NB4 (cell line): ENCODE measurements at regions not wholly inside any gene's neighbourhood (a gene's known extent, or its start where the extent isn't known, plus 50 kb on each side); places are given as distances from the start of the nearest gene placed in this dataset.

Experiments
- DNase-seq: peaks from one replicate; pipeline ENCODE4 v3.0.0; 2010; ENCODE audit warnings: low read depth
- H3K4me3 ChIP-seq: one replicate; pipeline ENCODE4 v1.5.1; 2011; ENCODE audit warnings: mild to moderate bottlenecking, low read depth, low read length, moderate library complexity
- CTCF ChIP-seq: IDR thresholded peaks from one replicate; pipeline ENCODE4 v1.5.1; 2012; ENCODE audit warnings: low read depth, low read length
- MAX ChIP-seq: IDR thresholded peaks from 2 replicates; pipeline ENCODE4 v1.6.1; 2011; ENCODE audit warnings: low read depth, low read length
- MYC ChIP-seq: IDR thresholded peaks from 2 replicates; pipeline ENCODE4 v1.6.1; 2011; ENCODE audit warnings: low read depth, low read length
- POLR2A ChIP-seq: IDR thresholded peaks from 2 replicates; pipeline ENCODE4 v1.6.1; 2011; ENCODE audit warnings: mild to moderate bottlenecking; ENCODE audit not compliant: insufficient read length; ENCODE audit errors: extremely low read depth

- no peak overlapping the region for H3K4me3 ChIP-seq
- peak; percentile 88 for DNase-seq
- peak; percentile 54 for TF ChIP-seq MYC
- TF ChIP-seq MAX, result peak; percentile 33; the same call in 1 of the 2 replicates
- no peak for TF ChIP-seq CTCF
- no peak for TF ChIP-seq POLR2A
These were observed 119.3 kb upstream of the GJB6 start for GRCh38 chr13:20351281-20352022.

- no peak overlapping the region for H3K4me3 ChIP-seq
- DNase-seq, result no peak
- TF ChIP-seq POLR2A, result no peak
- no peak for TF ChIP-seq CTCF
- TF ChIP-seq MAX, result no peak
- TF ChIP-seq MYC, result no peak
These were observed 118.7 kb upstream of the GJB6 start for GRCh38 chr13:20350819-20351218.

- no peak overlapping the region for H3K4me3 ChIP-seq
- DNase-seq, result no peak
- TF ChIP-seq MAX (no peak), POLR2A (no peak), CTCF (no peak), MYC (no peak)
These were observed 118.3 kb upstream of the GJB6 start for GRCh38 chr13:20350382-20350763.

- no peak for DNase-seq
- TF ChIP-seq MYC, result no peak
- TF ChIP-seq POLR2A, result no peak
- no peak for TF ChIP-seq MAX
- TF ChIP-seq CTCF, result no peak
- no peak overlapping the region for H3K4me3 ChIP-seq
These were observed 117.7 kb upstream of the GJB6 start for GRCh38 chr13:20349564-20350381.

- no peak for DNase-seq
- H3K4me3 ChIP-seq, result no peak overlapping the region
- TF ChIP-seq MAX (peak; percentile 54), CTCF (no peak)
These were observed 116.7 kb upstream of the GJB6 start for GRCh38 chr13:20348645-20349408.
